NB4 (cell line): ENCODE measurements at regions not wholly inside any gene's neighbourhood (a gene's known extent, or its start where the extent isn't known, plus 50 kb on each side); places are given as distances from the start of the nearest gene placed in this dataset.

ENCODE experiments used
- CTCF ChIP-seq: IDR thresholded peaks from one replicate; pipeline ENCODE4 v1.5.1; 2012; ENCODE audit warnings: low read depth, low read length
- MAX ChIP-seq: IDR thresholded peaks from 2 replicates; pipeline ENCODE4 v1.6.1; 2011; ENCODE audit warnings: low read depth, low read length
- POLR2A ChIP-seq: IDR thresholded peaks from 2 replicates; pipeline ENCODE4 v1.6.1; 2011; ENCODE audit warnings: mild to moderate bottlenecking; ENCODE audit not compliant: insufficient read length; ENCODE audit errors: extremely low read depth

- TF ChIP-seq CTCF (no peak), POLR2A (no peak), MAX (no peak)
Observed at GRCh38 chr2:103294420-103294819, 532.6 kb downstream of the TMEM182 start.
